ENCODE measurements at regions not wholly inside any gene's neighbourhood (a gene's known extent, or its start where the extent isn't known, plus 50 kb on each side); places are given as distances from the start of the nearest gene placed in this dataset.
"Not testable (repeated sequence)": the region's sequence is repeated elsewhere in the genome, so short reads cannot be mapped to it uniquely, and the experiment has no call there.

GRCh38 chr3:21909096-21909495, 158.1 kb upstream of the ZNF385D start:
- Mint-ChIP-seq H3K27me3 (ENCODE audit: low read depth) (no peaks in the 10 kb centered on the region), H3K27ac (no peak overlapping the region), H3K4me3 (no peak overlapping the region), H3K4me1 (ENCODE audit: low read depth) (no peaks in the 10 kb centered on the region), H3K9me3 (peaks cover 5 to 7% of the 10 kb centered on the region in 2 donors), H3K36me3 (ENCODE audit: insufficient read depth in 2 of 2) (no peaks in the 10 kb centered on the region)
- DNase-seq: no peak
- no peak for ATAC-seq (replicated peaks in 1 of 2)

GRCh38 chr3:21912711-21913110, 161.7 kb upstream of the ZNF385D start:
- H3K4me3 Mint-ChIP-seq: no peak overlapping the region
- no peaks in the 10 kb centered on the region for H3K27me3 Mint-ChIP-seq (ENCODE audit: low read depth)
- DNase-seq: no peak
- no peaks in the 10 kb centered on the region for H3K4me1 Mint-ChIP-seq (ENCODE audit: low read depth)
- no peak overlapping the region for H3K27ac Mint-ChIP-seq
- no peaks in the 10 kb centered on the region for H3K36me3 Mint-ChIP-seq (ENCODE audit: insufficient read depth in 2 of 2)
- peaks cover 2 to 3% of the 10 kb centered on the region in 2 donors for H3K9me3 Mint-ChIP-seq
- no peak for ATAC-seq (replicated peaks in 1 of 2)

DNA sequence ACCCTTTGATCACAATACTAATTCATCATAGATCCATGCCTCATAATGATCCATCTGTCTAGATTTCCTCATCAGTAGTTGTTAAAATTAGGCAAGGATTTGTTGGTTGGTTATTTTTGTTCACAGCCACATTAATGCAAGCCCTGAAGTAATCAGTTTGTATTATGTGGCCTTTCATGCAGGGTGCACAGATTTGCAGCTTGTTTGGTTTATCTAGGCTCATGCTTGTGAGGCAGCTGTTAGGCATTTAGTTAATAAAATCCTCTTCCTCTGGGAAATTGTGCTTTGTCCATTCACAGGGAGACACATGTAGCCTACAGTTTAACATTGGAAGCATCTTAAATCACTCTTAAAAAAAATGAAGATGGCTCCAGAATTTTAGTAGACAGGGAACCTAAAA, 162.8 kb upstream of the ZNF385D start:
- Mint-ChIP-seq H3K4me1 (ENCODE audit: low read depth) (no peaks in the 10 kb centered on the region), H3K27ac (no peak overlapping the region), H3K4me3 (no peak overlapping the region), H3K36me3 (ENCODE audit: insufficient read depth in 2 of 2) (no peaks in the 10 kb centered on the region), H3K27me3 (ENCODE audit: low read depth) (no peaks in the 10 kb centered on the region), H3K9me3 (peaks cover 2% of the 10 kb centered on the region in 2 donors)
- DNase-seq: no peak
- ATAC-seq (replicated peaks in 1 of 2): no peak

- no peak overlapping the region for H3K4me3 Mint-ChIP-seq
- H3K36me3 Mint-ChIP-seq (ENCODE audit: insufficient read depth in 2 of 2): no peaks in the 10 kb centered on the region
- no peak overlapping the region for H3K27ac Mint-ChIP-seq
- H3K9me3 Mint-ChIP-seq: peaks cover 0 to 2% of the 10 kb centered on the region in 2 donors
- DNase-seq: no peak
- ATAC-seq (replicated peaks in 1 of 2): no peak
- H3K27me3 Mint-ChIP-seq (ENCODE audit: low read depth): no peaks in the 10 kb centered on the region
- no peaks in the 10 kb centered on the region for H3K4me1 Mint-ChIP-seq (ENCODE audit: low read depth)
Measured at GRCh38 chr3:21914451-21914850, 163.4 kb upstream of the ZNF385D start.

GRCh38 chr3:21919383-21919782, 168.4 kb upstream of the ZNF385D start:
- no peak for DNase-seq
- Mint-ChIP-seq H3K27ac (no peak overlapping the region), H3K27me3 (ENCODE audit: low read depth) (no peaks in the 10 kb centered on the region), H3K36me3 (ENCODE audit: insufficient read depth in 2 of 2) (no peaks in the 10 kb centered on the region), H3K9me3 (peaks cover 0 to 6% of the 10 kb centered on the region in 2 donors), H3K4me3 (no peak overlapping the region), H3K4me1 (ENCODE audit: low read depth) (no peaks in the 10 kb centered on the region)
- ATAC-seq (replicated peaks in 1 of 2): no peak

DNA sequence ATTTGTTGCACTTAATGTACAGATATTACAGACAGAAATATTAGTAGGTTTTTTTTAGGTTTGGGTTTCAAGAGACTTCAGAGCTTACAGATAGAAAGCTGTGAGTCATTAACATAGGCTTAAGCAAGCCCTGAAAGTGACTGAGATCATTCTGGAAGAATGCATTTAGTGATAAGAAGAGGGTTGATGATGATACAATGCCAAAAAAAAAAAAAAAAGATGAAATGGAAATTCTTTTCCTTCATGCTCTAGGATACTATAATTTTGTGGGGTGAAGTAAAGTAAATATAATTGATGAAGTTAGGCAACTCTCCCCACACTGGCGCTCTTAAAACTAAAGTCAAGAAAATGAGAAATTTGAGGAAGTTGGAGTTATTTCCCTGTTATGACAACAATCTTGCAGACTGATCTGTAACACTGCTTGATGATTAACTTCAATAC, 169.4 kb upstream of the ZNF385D start:
- H3K27me3 Mint-ChIP-seq (ENCODE audit: low read depth): no peaks in the 10 kb centered on the region
- ATAC-seq (replicated peaks in 1 of 2) (no peak), DNase-seq (no peak)
- no peaks in the 10 kb centered on the region for H3K36me3 Mint-ChIP-seq (ENCODE audit: insufficient read depth in 2 of 2)
- no peak overlapping the region for H3K4me3 Mint-ChIP-seq
- no peaks in the 10 kb centered on the region for H3K4me1 Mint-ChIP-seq (ENCODE audit: low read depth)
- H3K9me3 Mint-ChIP-seq: peaks cover 0 to 7% of the 10 kb centered on the region in 2 donors
- H3K27ac Mint-ChIP-seq: no peak overlapping the region

DNA sequence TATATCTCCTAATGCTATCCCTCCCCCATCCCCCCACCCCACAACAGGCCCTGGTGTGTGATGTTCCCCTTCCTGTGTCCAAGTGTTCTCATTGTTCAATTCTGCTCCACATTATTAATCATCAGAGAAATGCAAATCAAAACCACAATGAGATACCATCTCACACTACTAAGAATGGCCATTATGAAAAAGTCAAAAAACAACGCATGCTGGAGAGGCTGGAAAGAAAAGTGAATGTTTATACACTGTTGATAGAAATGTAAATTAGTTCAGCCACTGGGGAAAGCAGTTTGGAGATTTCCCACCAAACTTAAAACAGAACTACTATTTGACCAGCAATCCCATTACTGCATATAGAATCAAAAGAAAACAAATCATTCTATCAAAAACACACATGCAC, 172.1 kb upstream of the ZNF385D start:
- not testable (repeated sequence) for H3K27me3 Mint-ChIP-seq (ENCODE audit: low read depth); H3K4me3 Mint-ChIP-seq; DNase-seq; ATAC-seq (replicated peaks in 1 of 2); H3K4me1 Mint-ChIP-seq (ENCODE audit: low read depth); H3K36me3 Mint-ChIP-seq (ENCODE audit: insufficient read depth in 2 of 2); H3K27ac Mint-ChIP-seq
- peaks cover 6 to 11% of the 10 kb centered on the region in 2 donors for H3K9me3 Mint-ChIP-seq

DNA sequence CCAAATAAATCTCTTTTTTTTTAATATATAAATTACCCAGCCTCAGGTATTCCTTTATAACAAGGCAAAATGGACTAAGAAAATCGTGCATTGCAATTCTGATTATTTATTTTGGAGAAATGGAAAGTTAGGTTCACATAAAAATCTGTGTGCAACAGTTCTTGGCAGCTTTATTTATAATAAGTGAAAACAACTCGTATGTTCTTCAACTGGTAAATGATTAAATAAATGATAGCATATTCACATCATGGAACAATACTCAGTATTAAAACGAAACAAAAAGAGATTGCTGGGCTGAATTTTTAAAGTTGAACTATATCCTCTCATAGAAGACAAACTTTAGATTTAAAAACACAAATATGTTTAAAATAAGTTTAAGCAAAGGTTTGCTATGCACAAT, 176.3 kb upstream of the ZNF385D start:
- H3K27me3 Mint-ChIP-seq (ENCODE audit: low read depth): no peaks in the 10 kb centered on the region
- H3K4me3 Mint-ChIP-seq: no peak overlapping the region
- H3K27ac Mint-ChIP-seq: no peak overlapping the region
- ATAC-seq (replicated peaks in 1 of 2): no peak
- no peak for DNase-seq
- no peaks in the 10 kb centered on the region for H3K36me3 Mint-ChIP-seq (ENCODE audit: insufficient read depth in 2 of 2)
- H3K4me1 Mint-ChIP-seq (ENCODE audit: low read depth): no peaks in the 10 kb centered on the region
- peaks cover 6 to 9% of the 10 kb centered on the region in 2 donors for H3K9me3 Mint-ChIP-seq

DNA sequence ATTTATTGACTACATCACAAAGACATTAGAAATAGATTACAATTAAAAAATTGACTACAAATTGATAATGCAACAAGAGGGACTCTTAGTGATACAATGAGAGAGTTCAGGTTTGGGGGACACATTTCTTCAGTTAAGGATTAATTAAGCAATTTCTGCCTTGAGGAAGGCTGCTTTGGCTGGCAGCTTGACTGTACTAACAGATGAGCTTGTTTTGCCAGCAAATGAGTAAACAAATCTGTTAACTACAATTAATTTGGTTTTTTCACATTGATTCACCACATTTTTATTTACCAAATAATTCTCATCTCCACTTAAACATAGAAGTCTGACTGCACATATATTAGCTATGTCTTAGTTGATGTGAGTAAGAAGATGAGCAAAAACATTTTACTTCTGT, 183.6 kb upstream of the ZNF385D start:
- Mint-ChIP-seq H3K4me3 (no peak overlapping the region), H3K4me1 (ENCODE audit: low read depth) (no peaks in the 10 kb centered on the region), H3K27ac (no peak overlapping the region), H3K36me3 (ENCODE audit: insufficient read depth in 2 of 2) (no peaks in the 10 kb centered on the region), H3K9me3 (peaks cover 7 to 9% of the 10 kb centered on the region in 2 donors), H3K27me3 (ENCODE audit: low read depth) (no peaks in the 10 kb centered on the region)
- no peak for DNase-seq
- no peak for ATAC-seq (replicated peaks in 1 of 2)

DNA sequence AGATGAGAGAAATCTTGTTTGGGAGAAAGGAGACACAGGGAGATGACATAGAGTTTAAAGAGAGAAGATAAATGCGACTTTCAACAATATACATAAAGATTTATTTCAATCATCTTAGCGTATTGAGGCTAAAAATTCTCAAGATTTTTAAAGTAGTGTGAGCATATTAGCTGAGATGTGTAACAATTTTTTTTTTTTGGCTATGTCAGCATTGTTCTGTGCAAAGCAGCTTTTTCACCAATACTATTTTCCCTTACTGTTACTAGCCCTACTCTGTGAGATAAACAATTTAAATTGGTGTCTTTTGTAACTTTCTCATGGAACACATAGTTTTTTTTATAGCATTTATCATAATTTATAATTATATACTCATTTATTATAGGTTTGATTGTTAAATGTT, 185.2 kb upstream of the ZNF385D start:
- H3K9me3 Mint-ChIP-seq: peaks cover 7 to 9% of the 10 kb centered on the region in 2 donors

DNA sequence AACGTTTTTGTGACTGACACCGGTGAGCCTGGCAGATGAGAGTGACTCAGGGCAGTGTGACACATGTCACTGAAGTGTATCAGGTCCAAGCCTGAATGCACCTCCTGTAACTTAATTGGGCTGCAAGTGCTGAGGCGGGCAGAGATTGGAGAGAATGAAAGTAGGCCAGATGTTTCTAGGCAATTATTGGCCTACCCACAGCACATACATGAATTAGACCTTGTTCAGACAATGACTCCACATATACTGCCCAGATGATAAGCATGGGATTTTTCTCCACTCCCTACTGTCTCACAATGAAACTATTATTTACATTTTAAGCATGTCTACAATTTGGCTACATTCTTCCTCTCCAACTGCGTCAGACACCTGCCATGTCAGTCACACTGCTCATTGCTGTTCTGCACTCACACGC, 187.3 kb upstream of the ZNF385D start:
- H3K4me3 Mint-ChIP-seq: no peak overlapping the region
- peaks cover 7 to 11% of the 10 kb centered on the region in 2 donors for H3K9me3 Mint-ChIP-seq
- no peak for DNase-seq
- no peaks in the 10 kb centered on the region for H3K27me3 Mint-ChIP-seq (ENCODE audit: low read depth)
- no peaks in the 10 kb centered on the region for H3K4me1 Mint-ChIP-seq (ENCODE audit: low read depth)
- ATAC-seq (replicated peaks in 1 of 2): no peak
- no peak overlapping the region for H3K27ac Mint-ChIP-seq
- H3K36me3 Mint-ChIP-seq (ENCODE audit: insufficient read depth in 2 of 2): no peaks in the 10 kb centered on the region

More for the DNA sequence above, 185.2 kb upstream of the ZNF385D start:
- Mint-ChIP-seq H3K27ac (no peak overlapping the region), H3K4me3 (no peak overlapping the region), H3K27me3 (ENCODE audit: low read depth) (no peaks in the 10 kb centered on the region), H3K4me1 (ENCODE audit: low read depth) (no peaks in the 10 kb centered on the region), H3K36me3 (ENCODE audit: insufficient read depth in 2 of 2) (no peaks in the 10 kb centered on the region)
- ATAC-seq (replicated peaks in 1 of 2): no peak
- DNase-seq: no peak

GRCh38 chr3:21942328-21942727, 191.3 kb upstream of the ZNF385D start:
- H3K36me3 Mint-ChIP-seq (ENCODE audit: insufficient read depth in 2 of 2): no peaks in the 10 kb centered on the region
- ATAC-seq (replicated peaks in 1 of 2) (no peak), DNase-seq (no peak)
- H3K27ac Mint-ChIP-seq: no peak overlapping the region
- no peaks in the 10 kb centered on the region for H3K4me1 Mint-ChIP-seq (ENCODE audit: low read depth)
- no peak overlapping the region for H3K4me3 Mint-ChIP-seq
- H3K9me3 Mint-ChIP-seq: peaks cover 2 to 7% of the 10 kb centered on the region in 2 donors
- H3K27me3 Mint-ChIP-seq (ENCODE audit: low read depth): no peaks in the 10 kb centered on the region

- no peak for DNase-seq
- no peak for ATAC-seq (replicated peaks in 1 of 2)
- H3K4me3 Mint-ChIP-seq: no peak overlapping the region
- no peaks in the 10 kb centered on the region for H3K4me1 Mint-ChIP-seq (ENCODE audit: low read depth)
- no peaks in the 10 kb centered on the region for H3K27me3 Mint-ChIP-seq (ENCODE audit: low read depth)
- peaks cover 0 to 3% of the 10 kb centered on the region in 2 donors for H3K9me3 Mint-ChIP-seq
- no peak overlapping the region for H3K27ac Mint-ChIP-seq
- no peaks in the 10 kb centered on the region for H3K36me3 Mint-ChIP-seq (ENCODE audit: insufficient read depth in 2 of 2)
Measured at GRCh38 chr3:21944251-21944650, 193.2 kb upstream of the ZNF385D start.

DNA sequence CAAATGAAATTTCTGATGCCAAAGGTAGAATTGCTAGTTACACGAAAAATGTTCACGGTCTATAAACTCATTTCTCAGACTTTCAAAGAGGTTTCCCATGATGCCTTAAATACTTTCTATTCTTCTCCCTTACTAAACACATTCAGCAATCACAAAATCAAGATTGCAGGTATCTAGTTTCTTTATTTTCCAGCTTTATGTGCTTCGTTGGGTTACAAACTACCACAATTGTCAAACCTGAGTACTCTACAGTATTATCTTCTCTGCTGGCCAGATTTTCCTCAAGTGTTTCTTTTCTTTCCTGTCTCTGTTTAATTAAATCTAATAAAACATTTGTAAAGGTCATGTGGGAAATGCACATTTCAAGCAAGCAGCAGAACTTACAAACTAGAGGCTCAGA, 201.8 kb upstream of the ZNF385D start:
- H3K4me3 Mint-ChIP-seq: no peak overlapping the region
- ATAC-seq (replicated peaks in 1 of 2): no peak
- peaks cover 0 to 1% of the 10 kb centered on the region in 2 donors for H3K36me3 Mint-ChIP-seq (ENCODE audit: insufficient read depth in 2 of 2)
- no peak overlapping the region for H3K27ac Mint-ChIP-seq
- H3K9me3 Mint-ChIP-seq: peaks cover 14% of the 10 kb centered on the region in 2 donors
- DNase-seq: no peak
- H3K27me3 Mint-ChIP-seq (ENCODE audit: low read depth): no peaks in the 10 kb centered on the region
- no peaks in the 10 kb centered on the region for H3K4me1 Mint-ChIP-seq (ENCODE audit: low read depth)
